Left cardiac atrium (tissue), 4 donors: ENCODE measurements at regions not wholly inside any gene's neighbourhood (a gene's known extent, or its start where the extent isn't known, plus 50 kb on each side); places are given as distances from the start of the nearest gene placed in this dataset.

Experiments used
- ATAC-seq, 2 donors: fragments of 200-7000 bp; cut with Tn5 transposase; one replicate each; pipeline ENCODE4 v1.9.1; 2020; ENCODE audit warnings: mild to moderate bottlenecking in 2 of 2, moderate library complexity in 2 of 2
- DNase-seq: peaks from one replicate; pipeline ENCODE4 v3.0.0-alpha.2; 2020
- intact Hi-C, 2 donors: fragments of 100-400 bp; cut with DNase I; formaldehyde crosslinking; loops; one replicate each; pipeline versions ENCODE4 v1.14.1 to v1.15.1; 2022 to 2023
- donor health status: DM: no; HTN: yes; CAD: no.
- donor health status: DM: no; HTN: yes; CAD: no; lungs with severe emphysema.
- donor health status: DM: yes; HTN: yes; CAD: no.
- donor health status: Dilated cardiomyopathy.

- DNase-seq (no peak), ATAC-seq (no peak)
- intact Hi-C loops, result no loop called here
These were observed 141.1 kb downstream of the SLC41A2 start for GRCh38 chr12:104816845-104817503.

DNA sequence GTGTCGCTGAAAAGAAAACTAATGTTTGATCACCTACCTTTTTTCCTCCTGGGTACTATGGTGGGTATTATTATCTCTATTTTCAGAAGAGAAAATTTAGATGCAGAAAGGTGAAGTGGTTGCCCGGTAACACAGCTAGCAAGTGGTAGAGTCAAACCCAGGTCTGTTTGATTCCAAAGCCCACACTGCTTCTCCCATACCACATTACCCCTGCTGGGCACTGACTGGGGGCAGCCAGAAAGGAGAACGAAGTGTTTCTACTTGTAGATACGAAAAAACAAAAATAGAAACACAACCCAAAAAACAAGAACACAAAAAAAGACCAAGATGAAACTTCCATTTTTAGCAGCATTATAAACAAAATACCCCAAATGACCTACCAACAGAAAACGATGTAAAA lies 142.2 kb downstream of the SLC41A2 start:
- ATAC-seq (no peak), DNase-seq (no peak)
- intact Hi-C loops, result no loop called here

DNA sequence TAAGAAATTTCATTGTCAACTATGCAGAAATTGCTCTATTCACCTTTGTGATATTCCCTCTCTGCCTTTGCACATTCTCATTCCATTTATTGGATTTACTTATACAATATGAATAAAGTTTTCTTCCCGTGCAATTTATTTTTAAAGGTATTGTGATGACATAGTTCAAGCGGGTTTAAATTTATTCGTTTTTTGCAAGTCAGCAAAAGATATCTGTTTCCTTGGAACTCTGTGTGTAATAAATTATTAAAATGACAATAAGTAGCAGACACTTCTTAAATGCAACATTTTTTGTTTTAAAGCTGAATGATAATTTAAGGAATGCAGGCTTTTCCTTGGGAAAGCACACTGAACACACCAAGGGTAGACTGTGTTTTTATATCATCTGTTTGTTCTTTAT lies 143.1 kb downstream of the SLC41A2 start:
- ATAC-seq (no peak), DNase-seq (no peak)
- intact Hi-C loops, result no loop called here
